ENCODE measurements at regions not wholly inside any gene's neighbourhood (a gene's known extent, or its start where the extent isn't known, plus 50 kb on each side); places are given as distances from the start of the nearest gene placed in this dataset.
A peak's percentile ranks its signal among the peaks of the same experiment; 100 is the strongest.
"Not testable (repeated sequence)": the region's sequence is repeated elsewhere in the genome, so short reads cannot be mapped to it uniquely, and the experiment has no call there.

DNA sequence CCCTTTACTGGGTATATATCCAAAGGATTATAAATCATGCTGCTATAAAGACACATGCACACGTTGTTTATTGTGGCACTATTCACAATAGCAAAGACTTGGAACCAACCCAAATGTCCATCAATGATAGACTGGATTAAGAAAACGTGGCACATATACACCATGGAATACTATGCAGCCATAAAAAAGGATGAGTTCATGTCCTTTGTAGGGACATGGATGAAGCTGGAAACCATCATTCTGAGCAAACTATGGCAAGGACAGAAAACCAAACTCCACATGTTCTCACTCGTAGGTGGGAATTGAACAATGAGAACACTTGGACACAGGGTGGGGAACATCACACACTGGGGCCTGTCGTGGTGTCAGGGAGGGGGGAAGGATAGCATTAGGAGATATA, 59.2 kb downstream of the CXorf49B start:
- not testable (repeated sequence) for DNase-seq (ENCODE audit: low spot score)

GRCh38 chrX:71823391-71824057, 60.4 kb downstream of the CXorf49B start:
- no peak for DNase-seq (ENCODE audit: low spot score)

DNA sequence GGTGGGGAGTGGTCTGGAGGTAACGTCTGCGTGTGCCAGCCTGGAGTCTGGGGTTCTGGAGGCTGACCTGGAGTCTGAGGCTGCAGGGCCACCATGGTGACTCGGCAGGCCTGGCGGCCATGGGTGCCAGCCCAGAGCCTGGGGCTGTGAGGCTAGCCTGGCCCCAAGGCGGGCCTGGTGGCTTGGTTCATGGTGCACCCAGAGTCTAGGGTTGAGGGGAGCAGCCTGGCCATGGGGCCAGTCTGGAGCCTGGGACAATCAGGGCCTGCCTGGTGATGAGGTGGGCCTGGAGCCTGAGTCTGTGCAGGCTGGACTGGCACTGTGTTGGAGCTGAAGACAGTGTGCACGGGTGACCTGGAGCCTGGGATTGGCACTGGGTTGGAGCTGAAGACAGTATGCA, 64.9 kb downstream of the CXorf49B start:
- DNase-seq (ENCODE audit: low spot score), result no peak

DNA sequence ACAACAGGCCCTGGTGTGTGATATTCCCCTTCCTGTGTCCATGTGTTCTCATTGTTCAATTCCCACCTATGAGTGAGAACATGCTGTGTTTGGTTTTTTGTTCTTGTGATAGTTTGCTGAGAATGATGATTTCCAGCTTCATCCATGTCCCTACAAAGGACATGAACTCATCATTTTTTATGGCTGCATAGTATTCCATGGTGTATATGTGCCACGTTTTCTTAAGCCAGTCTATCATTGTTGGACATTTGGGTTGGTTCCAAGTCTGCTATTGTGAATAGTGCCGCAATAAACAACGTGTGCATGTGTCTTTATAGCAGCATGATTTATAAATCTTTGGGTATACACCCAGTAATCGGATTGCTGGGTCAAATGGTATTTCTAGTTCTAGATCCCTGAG, 72.6 kb upstream of the NHSL2 start:
- DNase-seq (ENCODE audit: low spot score), result not testable (repeated sequence)

GRCh38 chrX:71846429-71846828, 64.2 kb upstream of the NHSL2 start:
- no peak for DNase-seq (ENCODE audit: low spot score)

DNA sequence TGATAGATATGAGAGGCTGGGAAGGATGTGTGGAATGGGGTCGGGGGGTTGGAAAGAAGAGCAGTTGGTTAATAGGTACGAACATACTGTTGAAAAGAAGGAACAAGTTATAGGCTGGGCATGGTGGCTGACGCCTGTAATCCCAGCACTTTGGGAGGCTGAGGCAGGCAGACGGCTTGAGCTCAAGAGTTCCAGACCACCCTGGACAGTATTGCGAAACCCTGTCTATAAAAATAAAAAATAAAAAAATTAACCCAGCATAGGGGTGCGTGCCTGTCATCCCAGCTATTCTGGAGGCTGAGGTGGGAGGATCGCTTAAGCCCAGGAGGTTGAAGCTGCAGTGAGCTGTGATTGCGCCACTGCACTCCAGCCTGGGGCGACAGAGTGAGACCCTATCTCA, 58.5 kb upstream of the NHSL2 start:
- DNase-seq (ENCODE audit: low spot score), result no peak

DNA sequence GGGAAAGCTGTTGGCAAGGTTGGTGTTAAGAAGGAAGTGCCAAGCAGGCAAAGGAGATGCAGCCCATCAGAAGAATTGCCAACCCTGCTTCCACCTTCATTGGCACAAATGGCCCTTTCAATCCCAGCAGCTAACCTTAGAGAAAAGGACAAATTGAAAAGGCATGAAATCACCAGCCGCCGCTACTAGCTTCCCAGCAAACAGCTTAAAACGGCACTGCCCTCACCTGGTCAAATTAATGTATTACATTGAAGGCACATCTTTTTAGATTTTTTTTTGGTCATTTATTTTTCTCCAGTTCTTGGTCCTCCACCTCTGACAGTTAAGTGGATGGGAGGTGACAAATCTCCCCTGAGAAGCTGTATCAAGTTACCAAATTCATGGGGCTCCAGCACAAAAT, 51.0 kb upstream of the NHSL2 start:
- peak; percentile 45 for DNase-seq (ENCODE audit: low spot score)
